H9 (cell line): ENCODE measurements at regions not wholly inside any gene's neighbourhood (a gene's known extent, or its start where the extent isn't known, plus 50 kb on each side); places are given as distances from the start of the nearest gene placed in this dataset.

Experiments used
- DNase-seq: peaks from one replicate; pipeline ENCODE4 v3.0.0-alpha.2; 2017
- H2AFZ ChIP-seq: one replicate; pipeline ENCODE4 v1.6.1; 2013; ENCODE audit warnings: mild to moderate bottlenecking, low read length, control low read depth, moderate library complexity
- H2AK5ac ChIP-seq: 2 replicates; pipeline ENCODE4 v1.6.1; 2013; ENCODE audit warnings: low read length, control low read depth, mixed read lengths; ENCODE audit not compliant: insufficient read length
- H2BK120ac ChIP-seq: one replicate; pipeline ENCODE4 v1.6.1; 2013; ENCODE audit warnings: low read depth, mild to moderate bottlenecking, low read length, control low read depth, inconsistent platforms; ENCODE audit not compliant: poor library complexity, severe bottlenecking
- H2BK12ac ChIP-seq: 2 replicates; pipeline ENCODE4 v1.6.1; 2013; ENCODE audit warnings: low read length, control low read depth, mixed read lengths, low read depth; ENCODE audit not compliant: insufficient read length
- H2BK15ac ChIP-seq: 2 replicates; pipeline ENCODE4 v1.6.1; 2013; ENCODE audit warnings: low read depth, low read length, control low read depth
- H2BK20ac ChIP-seq: one replicate; pipeline ENCODE4 v1.6.1; 2013; ENCODE audit warnings: low read depth, mild to moderate bottlenecking, low read length, control low read depth, inconsistent platforms; ENCODE audit not compliant: poor library complexity, severe bottlenecking
- H2BK5ac ChIP-seq: 2 replicates; pipeline ENCODE4 v1.6.1; 2013; ENCODE audit warnings: low read length, control low read depth, mixed read lengths; ENCODE audit not compliant: insufficient read length
- H3K14ac ChIP-seq: 2 replicates; pipeline ENCODE4 v1.6.1; 2013; ENCODE audit warnings: low read length, control low read depth; ENCODE audit not compliant: insufficient read depth
- H3K18ac ChIP-seq: 2 replicates; pipeline ENCODE4 v1.6.1; 2013; ENCODE audit warnings: low read depth, mild to moderate bottlenecking, mixed read lengths, low read length, control low read depth; ENCODE audit not compliant: insufficient read length
- H3K23ac ChIP-seq: 2 replicates; pipeline ENCODE4 v1.6.1; 2013; ENCODE audit warnings: low read length, control low read depth, mixed read lengths, low read depth; ENCODE audit not compliant: insufficient read length
- H3K23me2 ChIP-seq: 2 replicates; pipeline ENCODE4 v1.6.1; 2013; ENCODE audit warnings: low read depth, mild to moderate bottlenecking, mixed read lengths, low read length, control low read depth; ENCODE audit not compliant: insufficient read length, poor library complexity, severe bottlenecking
- H3K27ac ChIP-seq: 2 replicates; pipeline ENCODE4 v1.5.1; 2013; ENCODE audit warnings: low read length, control low read depth, mixed read lengths, low read depth; ENCODE audit not compliant: insufficient read length
- H3K27me3 ChIP-seq: 2 replicates; pipeline ENCODE4 v1.6.1; 2013; ENCODE audit warnings: low read length, control low read depth, inconsistent platforms; ENCODE audit not compliant: insufficient read depth
- H3K4ac ChIP-seq: 2 replicates; pipeline ENCODE4 v1.6.1; 2013; ENCODE audit warnings: low read depth, mild to moderate bottlenecking, control low read depth, inconsistent platforms, low read length, moderate library complexity
- H3K4me1 ChIP-seq: 2 replicates; pipeline ENCODE4 v1.6.1; 2013; ENCODE audit warnings: low read length, control low read depth, inconsistent platforms; ENCODE audit not compliant: insufficient read depth
- H3K4me2 ChIP-seq: 2 replicates; pipeline ENCODE4 v1.6.1; 2013; ENCODE audit warnings: low read length, control low read depth, mixed read lengths; ENCODE audit not compliant: insufficient read length, insufficient read depth
- H3K56ac ChIP-seq: 2 replicates; pipeline ENCODE4 v1.6.1; 2013; ENCODE audit warnings: low read depth, mild to moderate bottlenecking, mixed read lengths, low read length, control low read depth; ENCODE audit not compliant: insufficient read length
- H3K79me1 ChIP-seq: 2 replicates; pipeline ENCODE4 v1.6.1; 2013; ENCODE audit warnings: low read depth, mild to moderate bottlenecking, moderate library complexity, low read length, control low read depth, inconsistent platforms; ENCODE audit not compliant: insufficient read depth, poor library complexity, severe bottlenecking
- H3K79me2 ChIP-seq: 2 replicates; pipeline ENCODE4 v1.6.1; 2013; ENCODE audit warnings: low read length, control low read depth, inconsistent platforms; ENCODE audit not compliant: insufficient read depth
- H3K9ac ChIP-seq: 2 replicates; pipeline ENCODE4 v1.6.1; 2013; ENCODE audit warnings: low read length, control low read depth, mixed read lengths; ENCODE audit not compliant: insufficient read length; ENCODE audit errors: extremely low read depth
- H3K9me3 ChIP-seq: one replicate; pipeline ENCODE4 v1.6.1; 2013; ENCODE audit warnings: low read depth, low read length, inconsistent platforms; ENCODE audit not compliant: control insufficient read depth
- H3T11ph ChIP-seq: one replicate; pipeline ENCODE4 v1.6.1; 2013; ENCODE audit warnings: mild to moderate bottlenecking, low read length, control low read depth, inconsistent platforms
- H4K20me1 ChIP-seq: one replicate; pipeline ENCODE4 v1.6.1; 2013; ENCODE audit not compliant: control insufficient read depth, insufficient read length, insufficient read depth
- H4K5ac ChIP-seq: 2 replicates; pipeline ENCODE4 v1.6.1; 2013; ENCODE audit warnings: low read depth, mild to moderate bottlenecking, mixed read lengths, low read length, control low read depth; ENCODE audit not compliant: insufficient read length
- H4K8ac ChIP-seq: replicated peaks from 2 replicates; pipeline ENCODE4 v1.6.1; 2013; ENCODE audit warnings: low read length, control low read depth, mixed read lengths, low read depth; ENCODE audit not compliant: insufficient read length
- H4K91ac ChIP-seq: 2 replicates; pipeline ENCODE4 v1.6.1; 2013; ENCODE audit warnings: low read depth, mild to moderate bottlenecking, moderate library complexity, mixed read lengths, low read length, control low read depth; ENCODE audit not compliant: insufficient read length
- H3K27ac Mint-ChIP-seq, 3 experiments: 2 replicates in 2 of 3; 3 replicates in 1 of 3; pipeline ENCODE4 v1.8.0; 2020 to 2021; ENCODE audit warnings: mixed read lengths in 3 of 3, mild to moderate bottlenecking in 1 of 3, moderate library complexity in 1 of 3
- H3K27me3 Mint-ChIP-seq: 2 replicates; pipeline ENCODE4 v1.8.0; 2021; ENCODE audit warnings: low read depth, mild to moderate bottlenecking, moderate library complexity, mixed read lengths
- H3K36me3 Mint-ChIP-seq, 3 experiments: 2 replicates in 2 of 3; 3 replicates in 1 of 3; pipeline ENCODE4 v1.8.0; 2020 to 2021; ENCODE audit warnings: low read depth in 3 of 3, mixed read lengths in 3 of 3; ENCODE audit not compliant: insufficient read depth in 1 of 3
- H3K4me1 Mint-ChIP-seq, 2 experiments: 2 replicates each; pipeline ENCODE4 v1.8.0; 2020; ENCODE audit warnings: mixed read lengths in 2 of 2
- H3K4me3 Mint-ChIP-seq, 2 experiments: 2 replicates in 1 of 2; 3 replicates in 1 of 2; pipeline ENCODE4 v1.8.0; 2020 to 2021; ENCODE audit warnings: mild to moderate bottlenecking in 2 of 2, mixed read lengths in 2 of 2, moderate library complexity in 1 of 2
- H3K9me3 Mint-ChIP-seq, 2 experiments: 2 replicates in 1 of 2; 3 replicates in 1 of 2; pipeline ENCODE4 v1.8.0; 2020; ENCODE audit warnings: mild to moderate bottlenecking in 2 of 2, mixed read lengths in 2 of 2, moderate library complexity in 1 of 2
- WGBS: extraction: QIAGEN DNeasy Blood & Tissue Kit; methylation state at CpG from one replicate; pipeline ENCODE4 v1.1.7; 2013; ENCODE audit warnings: missing lambda C conversion rate, low lambda C conversion rate, mixed read lengths; ENCODE audit not compliant: insufficient read length; ENCODE audit errors: extremely low coverage; 5-methylcytosine and 5-hydroxymethylcytosine counted together
- TF ChIP-seq, protein P1 (sequence below): fragments of 200-600 bp; sonication (generic); conservative IDR thresholded peaks from 3 replicates; pipeline ENCODE4 v1.8.0; 2021; ENCODE audit warnings: antibody characterized with exemption, mild to moderate bottlenecking

DNA sequence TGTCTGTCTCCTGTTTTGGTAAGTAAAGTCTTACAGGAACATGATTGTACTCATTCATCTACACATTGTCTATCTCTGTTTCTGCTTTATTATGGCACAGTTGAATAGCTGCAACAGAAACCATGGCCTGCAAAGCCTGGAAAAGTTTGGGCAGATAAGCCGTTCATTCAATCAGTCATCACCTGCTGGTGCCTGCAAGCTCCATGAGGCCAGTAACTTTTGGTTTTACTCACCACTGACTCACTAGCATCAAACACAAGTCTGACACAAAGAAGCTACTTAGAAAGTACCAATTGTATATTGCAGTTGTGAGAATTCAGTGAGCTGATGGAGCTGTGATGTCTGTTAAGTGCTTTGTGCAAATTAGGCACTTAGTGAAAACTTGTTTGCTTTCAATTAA is 373.6 kb upstream of the SGCD start:
- DNase-seq, result no peak
- H3K27ac Mint-ChIP-seq, result no peak overlapping the region
- Histone ChIP-seq H2BK5ac (no peak overlapping the region), H2AFZ (no peak overlapping the region), H4K91ac (no peak overlapping the region), H3K4me1 (peaks cover 3% of the 10 kb centered on the region; the same call in 1 of the 2 replicates), H2BK15ac (no peak overlapping the region), H4K20me1 (no peaks in the 10 kb centered on the region), H3K23ac (no peak overlapping the region), H4K5ac (no peak overlapping the region), H3K27me3 (no peaks in the 10 kb centered on the region), H3K18ac (no peak overlapping the region), H3K9me3 (no peaks in the 10 kb centered on the region), H3K9ac (no peak overlapping the region), H2AK5ac (no peak overlapping the region), H3K4me2 (no peak overlapping the region), H3K23me2 (no peaks in the 10 kb centered on the region), H3K14ac (no peak overlapping the region), H3T11ph (no peak overlapping the region), H3K79me1 (no peaks in the 10 kb centered on the region), H3K79me2 (no peaks in the 10 kb centered on the region), H2BK120ac (no peak overlapping the region), H2BK12ac (no peak overlapping the region), H2BK20ac (no peak overlapping the region), H4K8ac (no peak overlapping the region), H3K56ac (no peak overlapping the region), H3K4ac (no peak overlapping the region), H3K27ac (no peak overlapping the region)
- H3K36me3 Mint-ChIP-seq, result no peaks in the 10 kb centered on the region
- TF ChIP-seq, protein P1, sequence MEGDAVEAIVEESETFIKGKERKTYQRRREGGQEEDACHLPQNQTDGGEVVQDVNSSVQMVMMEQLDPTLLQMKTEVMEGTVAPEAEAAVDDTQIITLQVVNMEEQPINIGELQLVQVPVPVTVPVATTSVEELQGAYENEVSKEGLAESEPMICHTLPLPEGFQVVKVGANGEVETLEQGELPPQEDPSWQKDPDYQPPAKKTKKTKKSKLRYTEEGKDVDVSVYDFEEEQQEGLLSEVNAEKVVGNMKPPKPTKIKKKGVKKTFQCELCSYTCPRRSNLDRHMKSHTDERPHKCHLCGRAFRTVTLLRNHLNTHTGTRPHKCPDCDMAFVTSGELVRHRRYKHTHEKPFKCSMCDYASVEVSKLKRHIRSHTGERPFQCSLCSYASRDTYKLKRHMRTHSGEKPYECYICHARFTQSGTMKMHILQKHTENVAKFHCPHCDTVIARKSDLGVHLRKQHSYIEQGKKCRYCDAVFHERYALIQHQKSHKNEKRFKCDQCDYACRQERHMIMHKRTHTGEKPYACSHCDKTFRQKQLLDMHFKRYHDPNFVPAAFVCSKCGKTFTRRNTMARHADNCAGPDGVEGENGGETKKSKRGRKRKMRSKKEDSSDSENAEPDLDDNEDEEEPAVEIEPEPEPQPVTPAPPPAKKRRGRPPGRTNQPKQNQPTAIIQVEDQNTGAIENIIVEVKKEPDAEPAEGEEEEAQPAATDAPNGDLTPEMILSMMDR, result no peak
- WGBS, result no CpG with 5 or more reads among the region's 1 CpG
- no peak overlapping the region for H3K4me3 Mint-ChIP-seq
- peaks cover 10 to 14% of the 10 kb centered on the region in 2 experiments for H3K4me1 Mint-ChIP-seq
- no peaks in the 10 kb centered on the region for H3K9me3 Mint-ChIP-seq
- H3K27me3 Mint-ChIP-seq, result no peaks in the 10 kb centered on the region
